ENCODE measurements at regions not wholly inside any gene's neighbourhood (a gene's known extent, or its start where the extent isn't known, plus 50 kb on each side); places are given as distances from the start of the nearest gene placed in this dataset.

GRCh38 chr19:31154021-31154420 lies 195.2 kb downstream of the TSHZ3 start:
- DNase-seq = no peak

GRCh38 chr19:31152906-31153305 lies 196.3 kb downstream of the TSHZ3 start:
- DNase-seq = no peak

GRCh38 chr19:31149441-31149941 lies 199.7 kb downstream of the TSHZ3 start:
- no peak for DNase-seq

GRCh38 chr19:31148671-31149070 lies 200.6 kb downstream of the TSHZ3 start:
- no peak for DNase-seq

GRCh38 chr19:31147234-31147633 lies 202.0 kb downstream of the TSHZ3 start:
- no peak for DNase-seq

GRCh38 chr19:31146546-31147183 lies 202.6 kb downstream of the TSHZ3 start:
- DNase-seq = no peak

- DNase-seq = no peak
These were observed 203.2 kb downstream of the TSHZ3 start for GRCh38 chr19:31146015-31146414.

GRCh38 chr19:31145007-31145406 lies 204.2 kb downstream of the TSHZ3 start:
- DNase-seq = no peak

GRCh38 chr19:31144075-31144870 lies 205.0 kb downstream of the TSHZ3 start:
- no peak for DNase-seq

GRCh38 chr19:31141301-31141700 lies 207.9 kb downstream of the TSHZ3 start:
- no peak for DNase-seq

GRCh38 chr19:31140717-31141116 lies 208.5 kb downstream of the TSHZ3 start:
- no peak for DNase-seq

- no peak for DNase-seq
These were observed 209.2 kb downstream of the TSHZ3 start for GRCh38 chr19:31139871-31140505.

- DNase-seq = no peak
These were observed 211.2 kb downstream of the TSHZ3 start for GRCh38 chr19:31138077-31138476.

- DNase-seq = no peak
These were observed 213.4 kb downstream of the TSHZ3 start for GRCh38 chr19:31135841-31136240.

- DNase-seq = no peak
These were observed 216.5 kb downstream of the TSHZ3 start for GRCh38 chr19:31132753-31133110.

- DNase-seq = no peak
These were observed 220.9 kb downstream of the TSHZ3 start for GRCh38 chr19:31128291-31128690.

GRCh38 chr19:31127134-31127967 lies 221.9 kb downstream of the TSHZ3 start:
- no peak for DNase-seq

GRCh38 chr19:31126236-31126635 lies 223.0 kb downstream of the TSHZ3 start:
- DNase-seq = no peak

- no peak for DNase-seq
These were observed 224.2 kb downstream of the TSHZ3 start for GRCh38 chr19:31125071-31125470.

GRCh38 chr19:31121501-31121900 lies 227.7 kb downstream of the TSHZ3 start:
- DNase-seq = no peak

- no peak for DNase-seq
These were observed 228.3 kb downstream of the TSHZ3 start for GRCh38 chr19:31120952-31121351.

GRCh38 chr19:31119951-31120690 lies 229.1 kb downstream of the TSHZ3 start:
- DNase-seq = no peak
